ENCODE measurements at regions not wholly inside any gene's neighbourhood (a gene's known extent, or its start where the extent isn't known, plus 50 kb on each side); places are given as distances from the start of the nearest gene placed in this dataset.

DNA sequence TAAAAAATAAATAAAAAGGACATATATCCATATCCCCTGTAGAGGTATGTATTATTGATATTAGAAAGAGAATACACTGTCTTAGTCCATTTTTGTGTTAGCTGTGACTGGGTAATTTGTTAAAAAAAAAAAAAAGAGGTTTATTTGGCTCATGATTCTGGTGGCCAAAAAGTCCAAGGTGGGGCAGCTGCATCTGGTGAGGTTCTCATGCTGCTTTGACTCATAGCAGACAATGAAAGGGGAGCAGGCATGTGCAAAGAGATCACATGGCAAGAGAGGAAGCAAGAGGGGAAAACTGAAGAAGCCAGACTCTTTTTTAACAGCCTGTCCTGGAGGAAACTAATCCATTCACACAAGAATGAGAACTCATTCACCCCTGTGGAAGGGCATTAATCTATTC is 101.6 kb upstream of the MAP4K3 start:
- peak; percentile 58 to 67 (median 60) for DNase-seq

DNA sequence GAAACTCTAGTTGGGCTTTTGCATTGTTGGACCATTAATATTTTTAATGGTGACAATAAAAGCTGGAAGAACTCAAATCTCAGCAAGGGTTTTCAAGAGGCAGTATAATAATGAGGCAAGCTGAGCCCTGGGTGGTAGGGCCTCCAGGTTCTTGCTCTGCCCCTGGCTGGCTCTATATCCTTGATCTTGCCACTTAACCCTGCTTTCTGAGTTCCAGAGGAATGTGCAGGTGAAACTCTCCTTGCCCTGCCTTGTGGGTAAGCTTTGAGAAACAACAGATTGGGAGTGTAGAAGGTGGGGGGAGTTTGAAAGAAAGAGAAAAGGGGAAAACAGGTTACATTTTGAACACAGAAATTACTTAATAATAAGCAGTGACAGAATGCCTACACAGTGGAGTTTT is 103.3 kb upstream of the MAP4K3 start:
- DNase-seq, result no peak

DNA sequence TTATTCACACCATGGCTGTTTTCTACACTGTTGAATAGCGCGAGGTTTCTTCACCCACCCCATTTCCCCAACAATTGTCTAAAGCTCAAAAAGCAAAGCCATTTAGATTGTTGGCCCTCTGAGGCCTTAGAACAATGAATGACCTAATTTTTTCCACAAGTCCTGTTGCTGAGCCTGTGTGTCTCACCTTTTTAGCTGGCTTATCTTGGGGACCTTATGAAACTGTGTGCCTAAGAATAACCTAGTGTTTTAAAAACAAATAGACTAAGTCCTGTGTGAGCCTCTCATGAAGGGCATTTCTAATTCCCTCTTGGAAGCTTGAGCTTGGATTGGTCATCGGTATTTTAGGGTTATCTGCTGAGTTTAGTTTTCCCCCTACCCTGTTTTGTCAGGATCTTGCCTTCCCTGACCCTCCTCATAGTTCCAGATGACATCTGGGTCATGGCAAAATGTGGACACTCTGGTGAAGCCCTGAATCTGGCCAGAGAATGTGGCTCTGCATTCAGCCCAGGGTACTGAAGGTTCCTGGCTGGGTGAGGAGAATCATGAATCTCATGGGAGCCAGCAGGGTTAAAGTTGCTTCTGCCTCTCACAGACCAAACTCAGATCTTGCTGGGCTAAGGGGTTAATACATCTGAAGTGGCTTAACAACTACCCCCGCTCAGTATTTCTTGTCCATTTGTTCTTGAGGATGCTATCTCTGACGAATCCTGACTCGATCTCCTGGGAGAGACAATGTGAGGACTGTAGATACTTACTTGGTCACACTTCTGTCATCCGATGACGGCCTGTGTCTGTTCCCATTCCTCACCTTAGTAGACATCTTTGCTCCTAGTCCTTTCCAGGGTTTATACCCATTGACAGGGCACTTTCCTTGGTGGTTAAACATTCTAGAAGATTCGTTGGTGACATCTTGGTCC is 104.2 kb upstream of the MAP4K3 start:
- DNase-seq, result no peak

DNA sequence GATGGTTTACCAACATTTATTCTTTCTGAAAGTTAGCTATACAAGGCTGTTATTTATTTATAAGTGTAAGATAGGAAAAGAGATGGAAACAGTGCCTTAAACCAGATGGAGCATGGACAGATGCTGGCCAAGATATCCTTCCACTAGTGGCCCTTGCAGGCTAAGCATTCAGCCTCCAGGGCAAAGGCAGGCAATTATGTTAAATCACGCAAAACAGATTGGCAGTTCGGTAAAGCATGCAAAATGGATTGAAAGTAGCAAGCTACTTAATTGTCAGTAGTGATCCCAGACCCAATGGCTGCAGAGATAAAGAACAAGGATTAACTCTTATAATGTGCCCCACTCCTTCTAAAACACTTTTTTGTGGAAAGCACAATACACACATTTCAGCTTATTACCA is 105.4 kb upstream of the MAP4K3 start:
- no peak for DNase-seq

DNA sequence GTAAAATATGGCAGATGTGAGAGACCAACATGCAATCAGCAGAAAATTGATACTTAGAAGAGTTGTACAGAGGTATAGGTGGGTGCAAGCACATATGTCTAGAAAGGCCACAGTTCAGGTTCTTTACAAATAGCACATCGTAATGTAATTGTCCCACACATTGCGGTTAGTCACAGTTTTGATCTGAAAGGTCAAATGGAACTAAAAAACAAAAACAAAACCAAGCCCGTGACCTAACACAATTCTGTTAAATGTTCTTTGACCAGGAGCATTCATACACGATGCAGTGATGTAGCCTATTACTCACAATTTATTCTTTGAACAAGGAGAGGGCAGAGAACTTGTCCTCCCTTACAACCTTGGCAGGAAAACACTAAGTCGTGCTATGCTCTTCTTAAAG is 108.9 kb upstream of the MAP4K3 start:
- no peak for DNase-seq

DNA sequence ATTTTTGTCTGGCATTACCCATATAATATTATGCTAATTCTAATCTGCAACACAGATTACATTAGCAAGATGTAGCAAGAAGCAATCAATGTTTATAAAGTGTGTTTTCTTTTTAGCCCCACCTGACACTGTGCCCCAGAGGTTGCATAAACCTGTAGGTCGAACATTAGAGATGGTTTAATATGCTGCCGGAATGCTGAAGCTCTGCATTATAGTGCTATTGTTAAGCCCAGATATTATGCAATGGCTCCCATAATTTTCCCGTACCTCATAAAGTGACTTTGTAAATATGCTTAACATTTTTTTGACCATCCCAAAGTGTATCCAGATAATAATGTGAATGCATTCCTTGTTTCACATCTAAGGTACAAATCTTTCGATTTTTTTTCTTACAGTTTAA is 109.3 kb upstream of the MAP4K3 start:
- DNase-seq, result no peak

DNA sequence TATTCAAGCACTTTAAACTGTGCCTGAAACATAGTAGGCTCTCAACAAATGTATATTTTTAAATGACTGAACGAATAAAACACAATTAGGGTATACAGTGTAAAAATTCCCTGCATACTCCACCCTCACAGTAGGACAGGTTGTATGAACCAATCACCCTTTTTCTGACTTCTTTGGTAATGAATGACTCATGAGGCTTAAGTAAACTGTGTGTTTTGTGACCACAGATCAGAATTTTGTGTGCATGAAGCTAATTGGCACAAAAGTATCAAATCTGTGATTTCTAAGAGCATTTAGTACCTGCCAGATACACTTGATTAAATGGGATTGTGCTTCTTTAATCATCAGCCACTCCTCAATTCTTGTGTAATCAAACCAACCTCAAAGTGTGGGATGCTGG is 109.9 kb upstream of the MAP4K3 start:
- DNase-seq, result peak in 1 of 3 donors; percentile 21

DNA sequence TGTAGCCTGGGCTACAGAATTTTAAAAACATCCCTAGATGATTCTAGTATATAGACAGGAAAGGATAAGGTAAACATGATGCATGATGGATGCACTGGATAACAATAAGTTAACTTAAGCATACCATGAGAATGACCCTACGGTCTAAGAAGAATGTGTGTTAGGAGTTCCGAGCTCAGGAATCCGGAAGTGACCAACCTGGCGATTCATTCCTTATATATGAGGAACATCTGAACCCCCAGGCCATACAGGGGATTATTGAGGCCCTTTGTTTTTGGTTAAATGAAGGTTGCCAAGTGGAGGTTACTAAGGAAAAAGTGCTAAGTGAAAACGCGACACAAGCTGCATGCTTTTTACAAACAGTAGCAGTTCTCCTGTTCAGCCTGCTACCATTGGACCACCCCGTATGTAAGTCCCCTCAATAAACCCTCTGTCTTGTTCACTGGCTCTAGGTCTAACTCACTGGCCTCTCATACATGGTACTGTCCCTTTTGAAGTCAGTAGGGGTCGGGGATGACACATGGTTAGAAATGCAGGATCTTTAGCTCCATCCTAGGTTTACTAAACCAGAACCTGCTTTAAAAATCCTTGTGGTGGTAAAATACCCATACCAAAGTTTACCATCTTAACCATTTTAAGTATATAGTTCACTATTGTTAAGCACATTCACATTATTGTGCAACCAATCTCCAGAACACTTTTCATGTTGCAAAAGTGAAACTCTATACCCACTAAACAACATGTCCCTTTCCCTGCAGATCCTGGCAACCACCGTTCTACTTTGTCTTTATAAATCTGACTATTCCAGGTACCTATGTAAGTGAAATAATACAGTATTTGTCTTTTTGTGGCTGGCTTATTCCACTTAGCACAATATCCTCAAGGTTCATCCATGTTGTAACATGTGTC is 111.0 kb upstream of the MAP4K3 start:
- no peak for DNase-seq

DNA sequence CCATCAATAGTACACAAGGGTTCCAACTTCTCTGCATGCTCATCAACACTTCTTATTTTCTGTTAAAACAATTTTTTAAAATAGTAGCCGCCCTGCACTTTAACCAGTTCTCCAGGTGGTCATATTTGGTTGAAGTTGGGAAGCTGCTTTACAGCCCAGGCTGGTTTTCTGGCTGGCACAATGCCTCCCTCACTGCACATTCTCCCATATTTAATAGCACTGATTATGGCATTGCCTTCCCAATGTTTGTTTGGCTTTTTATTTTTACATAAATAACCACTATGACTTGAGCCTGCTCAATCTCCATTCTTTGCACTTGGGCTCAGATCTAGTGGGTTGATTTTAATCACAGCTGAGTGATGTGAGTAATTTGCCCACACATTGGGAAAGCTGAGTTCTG is 111.9 kb upstream of the MAP4K3 start:
- no peak for DNase-seq

DNA sequence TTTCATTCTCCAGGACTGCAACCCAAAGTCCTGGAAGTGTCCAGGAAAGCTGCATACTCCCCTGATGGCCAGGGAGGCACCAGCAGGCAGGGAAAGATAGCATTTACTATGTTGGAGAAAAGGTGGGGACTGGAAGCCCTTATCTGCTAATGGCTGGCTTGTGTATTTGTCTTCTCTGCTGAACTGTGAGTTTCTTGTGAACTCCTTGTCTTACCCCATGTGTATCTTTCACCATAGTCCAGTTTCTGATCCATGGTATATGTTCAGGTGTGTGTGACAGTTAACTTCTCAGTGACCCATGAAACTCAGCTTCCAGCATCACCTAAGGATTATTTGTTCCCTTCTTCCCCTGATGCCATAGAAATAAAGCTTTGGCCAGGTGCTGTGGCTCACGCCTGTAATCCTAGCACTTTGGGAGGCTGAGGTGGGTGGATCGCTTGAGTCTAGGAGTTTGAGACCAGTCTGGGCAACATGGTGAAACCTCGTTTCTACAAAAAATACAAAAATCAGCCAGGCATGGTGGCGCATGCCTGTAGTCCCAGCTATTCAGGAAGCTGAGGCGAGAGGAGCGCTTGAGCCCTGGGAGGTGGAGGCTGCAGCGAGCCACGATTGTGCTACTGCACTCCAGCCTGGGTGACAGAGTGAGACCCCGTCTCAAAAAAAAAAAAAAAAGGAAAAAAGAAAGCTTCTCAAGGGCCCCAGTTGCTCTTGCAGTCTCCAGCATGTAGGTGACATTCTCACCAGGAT is 112.8 kb upstream of the MAP4K3 start:
- DNase-seq, result no peak

DNA sequence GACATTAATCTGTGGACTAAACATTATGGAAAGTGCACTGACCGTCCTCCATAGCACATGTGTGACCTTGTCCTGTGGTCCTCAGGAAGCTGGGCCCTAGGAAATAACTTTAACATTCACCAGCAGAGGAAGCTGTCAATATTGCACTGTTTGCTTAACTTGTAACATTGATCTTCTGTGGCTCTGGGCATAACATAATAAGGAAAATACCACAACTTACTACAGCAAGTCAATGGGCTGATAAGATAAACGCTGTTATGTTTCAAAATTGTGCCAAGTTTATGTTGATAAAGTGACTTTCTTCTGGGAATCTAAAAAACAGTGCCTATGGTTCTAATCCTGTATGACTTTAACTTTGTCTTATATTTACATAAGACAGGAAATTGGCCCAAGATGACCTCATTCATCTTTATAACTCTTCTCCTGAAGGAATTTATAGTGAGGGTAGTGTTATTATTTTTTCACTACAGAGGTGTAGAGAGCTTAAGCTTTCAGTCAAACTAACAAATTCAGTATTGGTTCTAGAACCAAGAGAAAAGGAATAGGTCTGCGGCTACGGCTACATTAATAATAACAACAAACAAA is 113.7 kb upstream of the MAP4K3 start:
- DNase-seq, result no peak

DNA sequence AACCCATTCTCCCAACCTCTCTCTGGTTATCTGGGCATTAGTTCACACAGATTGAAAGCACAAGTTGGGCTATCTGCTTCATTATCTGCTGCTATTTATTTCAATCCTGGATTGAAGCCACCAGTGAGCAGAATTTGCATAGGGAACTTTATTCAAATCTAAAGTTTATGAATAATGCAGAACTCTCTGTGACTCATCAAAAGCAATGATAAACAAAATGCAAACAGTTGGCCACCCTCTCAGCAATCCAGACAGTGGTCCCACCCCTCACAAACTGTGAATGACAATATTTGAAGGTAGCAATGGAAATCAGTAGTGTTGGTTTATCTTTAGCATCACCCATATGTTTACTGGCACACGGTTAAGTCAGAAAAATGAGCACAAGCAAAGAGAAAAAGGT is 106.8 kb upstream of the TMEM178A start:
- DNase-seq, result no peak

DNA sequence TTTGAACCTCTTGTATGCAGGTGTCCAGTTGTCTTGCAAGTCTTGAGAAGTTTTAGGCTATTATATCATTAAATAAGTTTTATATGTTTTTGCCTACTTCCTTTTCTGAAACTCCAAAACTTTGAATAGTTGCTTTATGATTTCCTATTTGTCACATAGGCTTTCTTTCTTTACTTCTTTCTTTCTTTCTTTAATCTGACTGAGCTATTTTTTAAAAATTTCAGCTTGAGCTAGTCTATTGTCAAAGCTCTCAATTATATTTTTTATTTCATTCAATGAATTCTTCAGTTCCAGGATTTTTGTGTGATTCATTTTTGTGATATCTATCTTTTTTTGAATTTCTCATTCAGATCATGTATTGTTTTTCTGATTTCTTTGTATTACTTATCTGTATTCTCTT is 102.1 kb upstream of the TMEM178A start:
- DNase-seq, result no peak

DNA sequence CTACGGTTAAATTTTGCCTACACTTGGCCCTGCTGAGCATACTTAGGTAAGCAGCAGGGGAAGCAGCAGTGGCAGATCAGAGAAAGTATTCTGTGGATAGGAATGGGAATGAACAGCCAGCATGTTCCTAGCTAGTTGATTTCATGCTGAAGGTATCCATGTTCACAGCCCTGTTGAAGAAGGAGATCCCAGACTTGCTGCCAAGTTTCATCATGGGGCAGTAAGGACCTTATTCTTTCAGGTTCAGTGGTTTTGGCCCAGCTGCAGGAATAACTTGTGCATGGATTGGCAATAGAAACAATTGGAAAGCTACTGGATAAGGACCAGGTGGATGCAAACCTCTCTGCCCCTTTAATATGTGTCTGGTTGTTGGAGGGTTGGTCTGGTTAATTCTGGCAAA is 98.2 kb upstream of the TMEM178A start:
- no peak for DNase-seq

DNA sequence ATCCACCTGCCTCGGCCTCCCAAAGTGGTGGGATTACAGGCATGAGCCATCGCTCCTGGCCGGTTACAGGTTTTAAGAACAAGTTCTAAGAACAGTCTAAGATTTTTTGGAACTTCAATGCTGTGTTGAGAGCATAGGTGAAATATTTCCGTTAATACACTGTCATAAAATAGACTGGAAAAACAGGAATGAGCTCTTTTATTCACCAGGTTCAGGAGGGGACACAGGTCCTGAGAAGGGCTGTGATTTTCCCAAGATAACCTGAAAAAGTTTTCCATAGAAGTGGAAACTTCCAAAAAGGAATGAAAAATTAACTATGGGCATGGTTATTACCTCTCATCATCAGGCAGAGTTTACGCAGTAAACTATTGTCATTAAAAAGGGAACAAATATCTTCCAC is 97.6 kb upstream of the TMEM178A start:
- no peak for DNase-seq

DNA sequence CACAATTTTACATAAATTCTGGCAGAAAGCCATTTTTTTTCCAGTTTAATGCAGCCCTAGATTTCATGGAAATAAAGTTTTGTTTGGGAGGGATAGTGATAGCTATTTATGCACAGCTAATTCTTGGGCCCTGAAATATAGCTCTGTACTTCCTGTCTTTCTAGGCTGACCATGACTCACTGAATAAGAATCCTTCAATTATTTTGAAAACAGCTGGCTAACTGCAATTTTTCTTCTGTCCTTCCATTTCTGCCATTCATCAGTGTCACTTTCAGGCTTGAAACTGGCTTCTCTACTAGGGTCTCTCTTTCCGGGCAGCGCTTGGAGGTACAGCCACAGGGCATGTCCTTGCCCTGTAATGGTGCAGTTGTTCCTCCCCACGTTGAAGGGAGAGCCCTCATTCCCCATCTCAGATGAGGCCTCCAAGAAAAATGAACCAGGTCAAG is 97.1 kb upstream of the TMEM178A start:
- peak; percentile 4 to 42 (median 30) for DNase-seq

DNA sequence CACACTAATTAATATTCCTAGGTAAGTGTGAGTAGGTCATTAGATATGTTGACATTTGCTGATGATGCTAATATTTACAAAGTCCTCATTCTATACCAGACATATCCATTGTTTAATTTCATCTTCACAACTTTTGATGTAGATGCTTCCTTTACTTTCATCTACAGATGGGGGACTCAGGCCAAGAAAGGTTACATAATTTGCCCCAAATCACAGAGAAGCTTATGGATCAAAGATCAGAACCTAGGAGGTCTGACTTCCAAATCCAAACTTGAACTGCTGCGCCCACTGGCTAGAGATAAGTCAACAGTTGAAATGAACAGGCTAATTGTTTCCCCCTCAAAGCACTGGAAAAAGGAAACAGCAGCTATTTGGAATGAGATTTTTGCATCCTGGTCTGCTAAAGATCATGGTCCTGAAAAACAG is 95.6 kb upstream of the TMEM178A start:
- no peak for DNase-seq

DNA sequence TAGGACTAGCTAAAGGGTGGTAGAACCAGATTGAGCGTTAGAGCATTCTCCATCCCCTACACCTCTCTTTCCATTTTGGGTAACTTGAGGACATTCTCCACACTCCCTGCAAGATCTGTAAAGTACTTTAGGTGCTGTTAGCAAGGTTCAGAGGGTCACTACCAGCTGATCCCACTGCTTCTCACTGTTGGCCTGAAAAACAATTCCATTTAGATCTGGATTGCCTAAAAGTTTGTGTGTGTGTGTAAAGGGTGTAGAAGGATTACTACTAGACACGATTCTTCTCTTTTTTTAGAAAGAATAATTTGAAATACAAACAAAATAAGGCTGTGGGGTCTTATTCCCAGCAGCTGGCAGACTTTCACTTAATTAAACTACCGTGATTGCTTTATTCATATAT is 95.1 kb upstream of the TMEM178A start:
- DNase-seq, result no peak

DNA sequence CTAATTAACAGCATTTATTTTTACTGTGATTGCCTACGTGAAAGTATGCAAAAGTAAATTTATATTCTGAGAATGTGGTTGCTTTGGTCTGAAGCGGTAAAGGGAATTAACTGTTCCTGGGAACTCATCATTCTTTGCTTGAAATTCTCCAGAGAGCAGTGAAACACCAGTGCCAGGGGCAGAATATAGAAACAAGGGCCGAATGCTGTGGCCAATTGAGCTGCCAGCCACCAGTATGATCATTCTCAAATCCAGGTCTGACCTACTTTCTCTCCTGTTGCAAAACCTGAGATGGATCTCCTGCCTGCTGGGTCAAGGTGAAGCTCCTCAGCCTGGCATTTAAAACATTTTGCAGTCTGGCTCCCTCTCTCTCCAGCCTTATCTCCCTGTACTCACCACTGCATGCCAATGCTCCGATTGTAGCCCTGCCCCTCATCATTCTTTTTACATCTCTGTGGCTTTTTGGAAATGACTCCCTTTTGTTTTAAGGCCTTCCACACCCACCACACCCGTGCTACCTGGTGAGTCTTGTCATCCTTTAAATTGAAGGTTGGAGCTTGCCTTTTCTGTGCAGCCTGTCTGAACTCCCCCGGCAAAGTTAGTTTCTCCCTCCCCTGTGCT is 94.5 kb upstream of the TMEM178A start:
- no peak for DNase-seq

DNA sequence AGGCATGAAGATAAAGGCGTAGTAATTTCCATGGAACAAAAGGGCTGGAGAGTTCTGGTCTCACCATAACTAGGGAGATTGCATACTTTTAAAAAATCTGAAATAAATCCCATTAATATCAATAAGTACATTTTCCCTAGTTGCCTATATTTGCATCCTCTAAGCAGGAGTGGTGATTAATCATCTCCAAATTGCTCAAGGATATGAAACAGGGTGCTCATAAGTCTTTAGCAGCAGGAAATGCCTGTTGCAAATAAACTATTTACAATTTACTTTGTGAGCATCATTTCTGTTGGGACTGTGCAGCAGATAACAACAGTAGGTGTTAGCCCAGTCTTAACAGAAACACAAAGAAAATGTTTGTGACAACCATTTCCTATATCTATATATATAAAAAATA is 92.4 kb upstream of the TMEM178A start:
- no peak for DNase-seq

DNA sequence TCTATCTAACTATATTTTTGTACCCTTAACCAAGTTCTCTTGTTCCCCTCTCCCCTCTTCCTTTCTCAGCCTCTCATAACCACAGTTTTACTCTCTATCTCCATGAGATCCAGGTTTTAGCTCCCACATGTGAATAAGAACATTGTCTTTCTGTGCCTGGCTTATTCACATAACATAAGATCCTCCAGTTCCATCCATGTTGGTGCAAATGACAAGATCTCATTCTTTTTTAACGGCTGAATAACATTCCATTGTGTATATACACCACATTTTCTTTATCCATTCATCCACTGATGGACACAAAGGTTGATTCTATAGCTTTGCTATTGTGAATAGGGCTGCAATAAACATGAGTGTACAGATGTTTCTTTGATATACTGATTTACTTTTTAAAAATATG is 83.9 kb upstream of the TMEM178A start:
- no peak for DNase-seq

DNA sequence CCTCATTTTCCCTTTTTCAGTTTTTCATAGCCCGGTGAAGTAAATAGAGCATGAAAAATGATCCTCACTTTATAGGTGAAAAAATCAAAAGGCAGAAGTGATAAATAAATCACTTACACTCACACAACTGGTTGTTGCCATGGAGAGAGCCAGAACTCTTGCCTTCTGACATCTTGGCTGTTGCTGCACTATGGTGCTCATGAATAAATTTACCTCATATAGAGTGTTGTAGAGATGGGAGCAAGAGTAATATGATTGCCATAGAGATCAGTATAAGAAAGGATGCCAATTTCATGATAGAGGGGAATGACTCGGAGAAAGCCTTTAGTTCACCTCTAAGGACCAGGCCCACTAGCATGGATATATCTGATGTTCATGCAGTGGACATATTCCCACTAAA is 82.5 kb upstream of the TMEM178A start:
- no peak for DNase-seq

All from suppressor macrophage treated with lipopolysaccharide for 1 hour (primary cell).